HG03097 (cell line): ENCODE measurements at regions not wholly inside any gene's neighbourhood (a gene's known extent, or its start where the extent isn't known, plus 50 kb on each side); places are given as distances from the start of the nearest gene placed in this dataset.

Experiments
- ATAC-seq: cut with Tn5 transposase; IDR thresholded peaks from one replicate; pipeline ENCODE4 v1.9.1; 2021; ENCODE audit not compliant: unreplicated experiment, low FRiP score

GRCh38 chr12:76226956-76227355, 121.3 kb downstream of the BBS10 start:
- no peak for ATAC-seq

GRCh38 chr12:76226397-76226796, 121.8 kb downstream of the BBS10 start:
- no peak for ATAC-seq

GRCh38 chr12:76223869-76224268, 124.3 kb downstream of the BBS10 start:
- ATAC-seq: no peak

- ATAC-seq: no peak
These were observed 127.2 kb downstream of the BBS10 start for GRCh38 chr12:76220980-76221379.

- no peak for ATAC-seq
These were observed 128.4 kb downstream of the BBS10 start for GRCh38 chr12:76219806-76220205.

- ATAC-seq: no peak
These were observed 131.4 kb downstream of the BBS10 start for GRCh38 chr12:76216585-76217472.

GRCh38 chr12:76208129-76208528, 123.6 kb upstream of the NAP1L1 start:
- no peak for ATAC-seq

GRCh38 chr12:76206677-76207072, 122.2 kb upstream of the NAP1L1 start:
- ATAC-seq: no peak

GRCh38 chr12:76206039-76206676, 121.7 kb upstream of the NAP1L1 start:
- no peak for ATAC-seq

- no peak for ATAC-seq
These were observed 118.1 kb upstream of the NAP1L1 start for GRCh38 chr12:76202621-76203020.

GRCh38 chr12:76201758-76202157, 117.3 kb upstream of the NAP1L1 start:
- no peak for ATAC-seq

GRCh38 chr12:76201316-76201715, 116.8 kb upstream of the NAP1L1 start:
- ATAC-seq: no peak

- no peak for ATAC-seq
These were observed 115.3 kb upstream of the NAP1L1 start for GRCh38 chr12:76199808-76200207.

GRCh38 chr12:76198839-76199238, 114.4 kb upstream of the NAP1L1 start:
- no peak for ATAC-seq

- no peak for ATAC-seq
These were observed 112.8 kb upstream of the NAP1L1 start for GRCh38 chr12:76197283-76197682.

GRCh38 chr12:76195920-76196319, 111.4 kb upstream of the NAP1L1 start:
- no peak for ATAC-seq

GRCh38 chr12:76194724-76195123, 110.2 kb upstream of the NAP1L1 start:
- ATAC-seq: no peak

GRCh38 chr12:76193961-76194360, 109.5 kb upstream of the NAP1L1 start:
- ATAC-seq: no peak

- ATAC-seq: no peak
These were observed 107.9 kb upstream of the NAP1L1 start for GRCh38 chr12:76192416-76192815.

GRCh38 chr12:76190299-76190698, 105.8 kb upstream of the NAP1L1 start:
- no peak for ATAC-seq

GRCh38 chr12:76189851-76190250, 105.4 kb upstream of the NAP1L1 start:
- ATAC-seq: no peak

- no peak for ATAC-seq
These were observed 102.7 kb upstream of the NAP1L1 start for GRCh38 chr12:76187177-76187576.
